T-helper 9 cell (primary cell): ENCODE measurements at regions not wholly inside any gene's neighbourhood (a gene's known extent, or its start where the extent isn't known, plus 50 kb on each side); places are given as distances from the start of the nearest gene placed in this dataset.
"Not testable (repeated sequence)": the region's sequence is repeated elsewhere in the genome, so short reads cannot be mapped to it uniquely, and the experiment has no call there.

ENCODE experiments used
- DNase-seq: peaks from one replicate; pipeline ENCODE4 v3.0.0-alpha.2; 2020

GRCh38 chr17:20771104-20771503 is 191.6 kb downstream of the CDRT15L2 start:
- no peak for DNase-seq

DNA sequence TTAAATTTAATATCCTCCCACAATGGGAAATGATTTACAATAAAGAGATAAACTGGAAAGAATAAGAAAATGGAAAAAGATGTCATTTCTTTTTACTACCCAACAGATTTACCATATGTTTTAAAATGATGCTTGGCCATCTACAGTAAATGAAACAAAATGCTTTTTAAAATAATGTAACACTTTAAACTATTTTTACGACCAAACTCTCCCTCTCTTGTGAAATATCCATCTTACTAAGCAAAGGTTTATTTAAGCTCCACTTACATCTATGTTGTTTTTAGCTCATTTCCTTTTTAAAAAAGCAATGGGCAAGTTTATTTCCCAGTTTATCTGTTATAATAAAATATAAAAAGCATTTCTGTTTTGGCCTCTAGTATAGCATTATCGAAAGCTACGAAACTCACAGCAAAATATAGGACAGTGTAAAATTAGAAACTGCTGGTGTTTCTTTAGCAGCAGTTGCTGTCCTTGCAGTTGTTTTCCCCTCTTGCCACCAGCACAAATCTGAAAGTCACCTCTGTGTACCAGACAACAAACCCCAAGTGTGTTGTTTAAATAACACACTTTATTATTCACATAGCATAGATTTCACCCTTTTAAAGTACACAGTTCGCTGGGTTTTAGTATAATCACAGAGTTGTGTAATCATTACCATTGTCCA is 195.1 kb downstream of the CDRT15L2 start:
- no peak for DNase-seq

GRCh38 chr17:20775331-20775730 is 195.8 kb downstream of the CDRT15L2 start:
- no peak for DNase-seq

- no peak for DNase-seq
Measured at GRCh38 chr17:20779521-20779920, 200.0 kb downstream of the CDRT15L2 start.

DNA sequence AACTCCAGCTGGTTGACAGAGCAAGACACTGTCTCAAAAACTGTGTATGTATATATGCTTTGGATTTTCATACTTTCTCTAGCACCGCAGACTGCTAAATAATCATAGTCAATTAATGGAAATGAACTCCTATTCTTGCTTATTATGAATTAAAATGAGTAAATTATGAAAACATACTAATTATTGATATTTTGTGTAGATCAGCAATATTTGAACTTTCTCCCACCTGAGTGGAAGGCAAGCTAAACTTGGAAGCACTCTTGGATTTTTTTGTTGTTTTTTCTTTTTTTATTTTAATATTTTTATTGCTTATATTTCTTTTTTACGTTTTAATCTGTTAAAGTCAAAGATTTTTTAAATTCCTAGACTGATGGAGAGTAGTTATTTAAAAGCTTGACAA is 201.7 kb downstream of the CDRT15L2 start:
- no peak for DNase-seq

- DNase-seq: not testable (repeated sequence)
Measured at GRCh38 chr17:20781869-20782268, 202.3 kb downstream of the CDRT15L2 start.

DNA sequence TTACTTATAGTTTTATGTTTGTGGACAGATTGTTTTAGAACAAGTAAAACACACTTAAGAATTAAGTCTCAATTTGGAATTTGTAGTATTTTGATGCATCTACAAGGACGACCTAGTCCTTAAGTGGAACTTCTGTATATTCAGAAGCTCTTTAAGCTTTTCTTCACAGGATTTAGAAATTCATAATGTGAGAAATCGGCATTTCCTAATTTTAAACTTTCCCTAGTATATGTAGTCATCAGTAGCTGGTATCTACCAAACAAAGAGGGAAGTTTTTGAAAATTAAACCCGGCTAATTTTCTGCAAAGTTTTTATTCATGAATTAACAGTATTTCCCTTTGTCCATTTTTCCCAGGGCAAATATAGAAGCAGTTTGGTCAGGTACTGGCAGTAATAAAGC is 203.6 kb downstream of the CDRT15L2 start:
- DNase-seq: no peak

- DNase-seq: no peak
Measured at GRCh38 chr17:20784100-20784665, 204.7 kb downstream of the CDRT15L2 start.

DNA sequence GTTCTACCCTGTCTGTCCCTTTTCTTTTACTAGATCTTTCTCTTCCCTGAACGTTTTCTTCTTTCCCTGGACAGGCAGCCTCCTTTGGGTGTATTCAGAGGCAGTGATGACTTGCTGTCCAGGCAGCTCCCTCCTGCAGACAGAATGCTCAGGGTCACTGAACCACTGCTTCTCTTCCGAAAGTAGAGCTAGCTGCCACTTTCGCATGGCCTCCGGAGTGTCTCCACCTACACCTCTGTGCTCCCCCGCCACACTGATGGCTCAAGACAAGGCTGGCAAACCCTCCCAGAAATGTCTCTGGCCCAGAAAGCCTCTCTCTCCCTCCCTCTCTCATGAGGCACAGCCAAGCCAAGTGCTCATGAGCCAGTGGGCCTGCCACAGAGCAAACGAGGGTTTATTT is 207.8 kb downstream of the CDRT15L2 start:
- DNase-seq: no peak

GRCh38 chr17:20791626-20792025 is 212.1 kb downstream of the CDRT15L2 start:
- DNase-seq: no peak

- DNase-seq: not testable (repeated sequence)
Measured at GRCh38 chr17:20794532-20794931, 215.0 kb downstream of the CDRT15L2 start.

GRCh38 chr17:20797292-20797691 is 217.8 kb downstream of the CDRT15L2 start:
- no peak for DNase-seq

DNA sequence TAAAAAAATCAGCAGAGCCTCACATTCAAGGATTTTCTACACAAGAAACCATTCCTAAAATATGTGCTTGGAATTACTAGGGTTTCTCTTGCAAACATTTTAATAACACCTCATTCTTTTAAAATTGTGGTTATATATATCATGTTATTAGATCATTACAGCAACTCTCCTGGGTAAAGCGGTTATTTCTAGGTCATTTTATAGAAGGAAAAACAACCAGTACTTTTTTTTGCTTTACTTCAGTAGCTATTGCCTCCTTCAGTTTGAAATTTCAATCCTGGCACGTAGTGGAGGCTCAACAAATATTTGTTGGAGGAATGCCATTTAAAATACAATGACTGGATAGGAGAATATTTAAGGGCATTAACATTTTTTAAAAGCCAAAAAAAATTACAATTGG is 220.6 kb downstream of the CDRT15L2 start:
- DNase-seq: no peak

DNA sequence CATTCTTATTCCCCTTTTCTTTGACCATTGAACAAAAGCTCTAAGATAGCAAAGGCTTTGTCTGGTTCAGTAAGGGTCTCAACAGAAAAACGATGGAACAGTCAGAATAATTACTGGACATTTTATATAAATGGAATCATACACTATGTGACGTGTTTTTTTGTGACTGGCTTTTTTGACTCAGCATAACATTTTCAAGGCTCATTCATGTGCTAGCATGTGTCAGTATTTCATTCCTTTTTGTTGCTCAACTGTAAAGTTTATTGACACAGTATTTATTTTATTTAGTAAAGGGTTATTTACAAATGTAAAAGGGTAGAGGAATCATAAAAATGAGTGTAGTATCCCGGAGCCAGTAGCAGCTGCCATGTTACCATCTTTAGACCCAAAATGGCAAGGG is 226.2 kb downstream of the CDRT15L2 start:
- no peak for DNase-seq

DNA sequence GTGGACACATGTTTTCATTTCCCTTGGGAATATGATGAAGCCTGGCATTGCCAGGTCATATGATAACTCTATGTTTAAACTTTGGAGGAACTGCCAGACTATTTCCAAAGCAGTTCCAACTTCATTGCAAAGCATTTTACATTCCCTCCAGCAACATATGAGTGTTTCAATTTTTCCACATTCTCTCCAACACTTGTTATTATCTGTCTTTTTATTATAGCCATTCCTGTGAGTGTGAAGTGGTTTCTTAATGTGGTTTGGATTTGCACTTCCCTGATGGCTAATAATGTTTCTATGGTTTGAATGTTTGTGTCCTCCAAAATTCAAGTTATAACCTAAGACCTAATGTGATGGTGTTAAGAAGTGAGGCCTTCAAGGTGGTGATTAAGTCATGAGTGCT is 228.0 kb downstream of the CDRT15L2 start:
- DNase-seq: not testable (repeated sequence)

GRCh38 chr17:20815410-20815809 is 227.4 kb downstream of the USP22 start:
- not testable (repeated sequence) for DNase-seq

GRCh38 chr17:20823905-20824304 is 218.9 kb downstream of the USP22 start:
- no peak for DNase-seq

GRCh38 chr17:20825539-20825938 is 217.3 kb downstream of the USP22 start:
- no peak for DNase-seq

- not testable (repeated sequence) for DNase-seq
Measured at GRCh38 chr17:20840453-20840852, 202.4 kb downstream of the USP22 start.

- not testable (repeated sequence) for DNase-seq
Measured at GRCh38 chr17:20840987-20841865, 201.6 kb downstream of the USP22 start.

DNA sequence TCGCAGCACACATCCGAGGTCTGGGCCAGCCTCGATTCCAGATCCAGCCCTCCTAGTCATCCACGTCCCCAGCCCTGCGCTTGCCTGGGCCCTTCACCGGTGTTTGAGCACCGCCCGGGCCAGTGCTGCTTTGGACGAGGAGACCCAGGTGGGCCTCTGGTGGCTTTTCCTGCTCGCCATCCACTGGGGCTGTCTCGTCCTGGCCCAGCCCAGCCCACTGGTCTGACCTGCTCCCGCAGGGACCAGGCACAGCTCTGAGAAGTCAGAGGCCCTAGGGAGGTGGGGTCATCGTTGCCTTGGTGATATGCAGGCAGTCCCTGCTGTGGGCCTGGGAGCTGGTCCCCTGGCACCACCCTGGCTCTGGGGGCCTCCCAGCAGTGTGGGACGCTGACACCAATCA is 200.8 kb downstream of the USP22 start:
- DNase-seq: not testable (repeated sequence)

DNA sequence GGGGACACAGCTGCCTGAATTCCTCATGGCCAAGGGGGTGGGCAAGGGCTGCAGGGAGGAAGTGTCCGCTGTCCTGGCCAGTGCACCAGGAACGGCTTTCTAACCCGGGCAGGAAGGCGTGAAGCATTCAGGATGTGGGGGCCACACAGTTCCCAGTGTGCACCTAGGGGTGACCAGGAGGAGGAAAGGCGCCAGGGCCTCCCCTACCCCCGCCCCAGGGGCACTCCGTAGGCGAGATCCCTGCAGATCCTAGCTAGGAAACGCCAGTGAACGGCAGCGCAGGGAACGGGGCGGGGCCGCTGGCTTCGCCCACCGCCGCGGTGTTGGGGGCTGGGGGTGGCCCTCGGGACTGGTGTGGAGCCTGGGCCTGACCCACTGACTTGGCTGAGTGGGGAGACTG is 199.6 kb downstream of the USP22 start:
- not testable (repeated sequence) for DNase-seq

GRCh38 chr17:20843799-20844553 is 198.8 kb downstream of the USP22 start:
- not testable (repeated sequence) for DNase-seq
